ENCODE measurements at regions not wholly inside any gene's neighbourhood (a gene's known extent, or its start where the extent isn't known, plus 50 kb on each side); places are given as distances from the start of the nearest gene placed in this dataset.

DNA sequence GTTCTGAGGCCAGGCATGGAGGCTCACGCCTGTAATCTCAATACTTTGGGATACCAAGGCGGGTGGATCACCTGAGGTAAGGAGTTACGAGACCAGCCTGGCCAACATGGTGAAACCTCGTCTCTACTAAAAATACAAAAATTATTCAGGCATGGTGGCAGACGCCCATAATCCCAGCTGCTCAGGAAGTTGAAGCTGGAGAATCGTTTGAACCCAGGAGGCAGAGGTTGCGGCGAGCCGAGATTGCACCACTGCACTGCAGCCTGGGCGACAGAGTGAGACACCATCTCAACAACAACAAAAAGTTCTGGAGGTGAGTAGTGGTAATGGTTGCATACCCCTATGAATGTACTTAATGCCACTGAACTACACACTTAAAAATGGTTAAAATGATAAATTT is 60.3 kb upstream of the SP4 start:
- DNase-seq, result no peak

GRCh38 chr7:21368317-21368716 is 59.6 kb upstream of the SP4 start:
- DNase-seq, result no peak

GRCh38 chr7:21370283-21370982 is 57.5 kb upstream of the SP4 start:
- DNase-seq, result no peak

- DNase-seq, result no peak
These were observed 56.5 kb upstream of the SP4 start for GRCh38 chr7:21371360-21371759.

DNA sequence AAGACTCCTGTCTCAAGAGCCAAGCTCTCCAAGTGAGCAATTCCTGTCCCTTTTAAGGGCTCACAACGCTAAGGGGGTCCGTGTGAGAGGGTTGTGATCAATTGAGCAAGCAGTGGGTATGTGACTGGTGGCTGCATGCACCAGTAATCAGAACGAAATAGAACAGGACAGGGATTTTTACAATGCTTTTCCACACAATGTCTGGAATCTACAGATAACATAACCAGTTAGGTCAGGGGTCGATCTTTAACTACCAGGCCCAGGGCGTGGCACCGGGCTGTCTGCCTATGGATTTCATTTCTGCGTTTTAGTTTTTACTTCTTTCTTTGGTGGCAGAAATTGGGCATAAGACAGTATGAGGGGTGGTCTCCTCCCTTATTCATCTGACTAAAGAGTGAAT is 54.9 kb upstream of the SP4 start:
- no peak for DNase-seq

- DNase-seq, result no peak
These were observed 53.7 kb upstream of the SP4 start for GRCh38 chr7:21374134-21374533.

GRCh38 chr7:21377545-21377944 is 50.3 kb upstream of the SP4 start:
- no peak for DNase-seq

All from activated naive CD4-positive, alpha-beta T cell treated with anti-CD3 and anti-CD28 coated beads, Interleukin-2, amount 50 U/mL, for 16 hours (primary cell).